ENCODE measurements at regions not wholly inside any gene's neighbourhood (a gene's known extent, or its start where the extent isn't known, plus 50 kb on each side); places are given as distances from the start of the nearest gene placed in this dataset.
"Not testable (repeated sequence)": the region's sequence is repeated elsewhere in the genome, so short reads cannot be mapped to it uniquely, and the experiment has no call there.

GRCh38 chr10:17538941-17539340, 78.2 kb downstream of the HACD1 start:
- DNase-seq: no peak
- intact Hi-C loops (cut with DNase I): no loop called here

- DNase-seq: no peak
- intact Hi-C loops (cut with DNase I): no loop called here
Observed at GRCh38 chr10:17537281-17537680, 79.9 kb downstream of the HACD1 start.

GRCh38 chr10:17536221-17536620, 81.0 kb downstream of the HACD1 start:
- intact Hi-C loops (cut with DNase I): no loop called here
- DNase-seq: no peak

- DNase-seq: peak in 1 of 42 donors; percentile 9
- intact Hi-C loops (cut with DNase I): no loop called here
Observed at GRCh38 chr10:17533731-17534130, 79.3 kb upstream of the ST8SIA6 start.

GRCh38 chr10:17528306-17528862, 74.0 kb upstream of the ST8SIA6 start:
- intact Hi-C loops (cut with DNase I): no loop called here
- DNase-seq: no peak

- DNase-seq: no peak
- intact Hi-C loops (cut with DNase I): no loop called here
Observed at GRCh38 chr10:17527514-17528146, 73.2 kb upstream of the ST8SIA6 start.

GRCh38 chr10:17526571-17526970, 72.2 kb upstream of the ST8SIA6 start:
- intact Hi-C loops (cut with DNase I); DNase-seq: not testable (repeated sequence)

- intact Hi-C loops (cut with DNase I): no loop called here
- DNase-seq: no peak
Observed at GRCh38 chr10:17523917-17524316, 69.5 kb upstream of the ST8SIA6 start.

GRCh38 chr10:17523246-17523753, 68.9 kb upstream of the ST8SIA6 start:
- no peak for DNase-seq
- intact Hi-C loops (cut with DNase I): no loop called here

- DNase-seq; intact Hi-C loops (cut with DNase I): not testable (repeated sequence)
Observed at GRCh38 chr10:17522269-17522668, 67.9 kb upstream of the ST8SIA6 start.

- DNase-seq: no peak
- intact Hi-C loops (cut with DNase I): no loop called here
Observed at GRCh38 chr10:17519457-17519856, 65.1 kb upstream of the ST8SIA6 start.

GRCh38 chr10:17518338-17518737, 63.9 kb upstream of the ST8SIA6 start:
- intact Hi-C loops (cut with DNase I): no loop called here
- no peak for DNase-seq

- DNase-seq: no peak
Observed at GRCh38 chr10:17516376-17516775, 62.0 kb upstream of the ST8SIA6 start.

GRCh38 chr10:17512341-17513001, 58.1 kb upstream of the ST8SIA6 start:
- no peak for DNase-seq
- intact Hi-C loops (cut with DNase I): no loop called here

More at GRCh38 chr10:17516376-17516775, 62.0 kb upstream of the ST8SIA6 start:
- intact Hi-C loops (cut with DNase I): no loop called here

- DNase-seq: no peak
- intact Hi-C loops (cut with DNase I): no loop called here
Observed at GRCh38 chr10:17510242-17510908, 56.0 kb upstream of the ST8SIA6 start.

- intact Hi-C loops (cut with DNase I): no loop called here
Observed at GRCh38 chr10:17507538-17507937, 53.1 kb upstream of the ST8SIA6 start.

GRCh38 chr10:17506856-17507471, 52.6 kb upstream of the ST8SIA6 start:
- intact Hi-C loops (cut with DNase I): no loop called here
- DNase-seq: no peak

More at GRCh38 chr10:17507538-17507937, 53.1 kb upstream of the ST8SIA6 start:
- DNase-seq: no peak

GRCh38 chr10:17506390-17506789, 52.0 kb upstream of the ST8SIA6 start:
- DNase-seq: no peak

GRCh38 chr10:17504547-17505245, 50.3 kb upstream of the ST8SIA6 start:
- DNase-seq: no peak
- intact Hi-C loops (cut with DNase I): no loop called here

More at GRCh38 chr10:17506390-17506789, 52.0 kb upstream of the ST8SIA6 start:
- intact Hi-C loops (cut with DNase I): no loop called here
